Karpas-422 (cell line): ENCODE measurements at regions not wholly inside any gene's neighbourhood (a gene's known extent, or its start where the extent isn't known, plus 50 kb on each side); places are given as distances from the start of the nearest gene placed in this dataset.

Source experiments
- DNase-seq: peaks from one replicate; pipeline ENCODE4 v3.0.0-alpha.2; 2015
- H2AFZ ChIP-seq: fragments of 200-600 bp; sonication (generic); 2 replicates; pipeline ENCODE4 v1.6.1; 2014; ENCODE audit warnings: antibody characterized with exemption, low read length, mixed read lengths
- H3K27ac ChIP-seq: fragments of 200-600 bp; sonication (generic); 2 replicates; pipeline ENCODE4 v1.5.1; 2014; ENCODE audit warnings: mild to moderate bottlenecking, low read length, moderate library complexity
- H3K27me3 ChIP-seq: fragments of 200-600 bp; sonication (generic); 2 replicates; pipeline ENCODE4 v1.6.1; 2014; ENCODE audit warnings: low read length, mixed read lengths
- H3K36me3 ChIP-seq: fragments of 200-600 bp; sonication (generic); 2 replicates; pipeline ENCODE4 v1.6.1; 2014; ENCODE audit warnings: low read length, mixed read lengths; ENCODE audit not compliant: insufficient read depth
- H3K4me1 ChIP-seq: fragments of 200-600 bp; sonication (generic); 2 replicates; pipeline ENCODE4 v1.6.1; 2014; ENCODE audit warnings: mild to moderate bottlenecking, low read length, mixed read lengths
- H3K4me2 ChIP-seq: fragments of 200-600 bp; sonication (generic); 2 replicates; pipeline ENCODE4 v1.6.1; 2014; ENCODE audit warnings: low read length, low read depth, mild to moderate bottlenecking; ENCODE audit not compliant: poor library complexity, severe bottlenecking
- H3K4me3 ChIP-seq: fragments of 200-600 bp; sonication (generic); 2 replicates; pipeline ENCODE4 v1.5.1; 2014; ENCODE audit warnings: mild to moderate bottlenecking, antibody characterized with exemption, low read length, mixed read lengths
- H3K79me2 ChIP-seq: fragments of 200-600 bp; sonication (generic); 2 replicates; pipeline ENCODE4 v1.6.1; 2014; ENCODE audit warnings: mild to moderate bottlenecking, low read length, mixed read lengths
- H3K9ac ChIP-seq: fragments of 200-600 bp; sonication (generic); 2 replicates; pipeline ENCODE4 v1.6.0; 2014; ENCODE audit warnings: low read length
- H3K9me2 ChIP-seq: fragments of 200-600 bp; sonication (generic), shearing (Covaris generic); replicated peaks from 2 replicates; pipeline ENCODE4 v1.6.0; 2014; ENCODE audit warnings: mild to moderate bottlenecking, low read length, moderate library complexity; ENCODE audit not compliant: insufficient read depth
- H3K9me3 ChIP-seq: fragments of 300-700, 200-600 bp; sonication (generic); 2 replicates; pipeline ENCODE4 v1.6.1; 2014; ENCODE audit warnings: low read length, mixed read lengths
- H4K20me1 ChIP-seq: fragments of 200-600 bp; sonication (generic); 2 replicates; pipeline ENCODE4 v1.6.1; 2014; ENCODE audit warnings: mild to moderate bottlenecking, antibody characterized with exemption, low read length, low read depth; ENCODE audit not compliant: insufficient read depth

GRCh38 chr1:112263453-112263852, 132.6 kb upstream of the CTTNBP2NL start:
- Histone ChIP-seq H3K27ac (no peak overlapping the region), H3K4me1 (no peaks in the 10 kb centered on the region), H4K20me1 (no peaks in the 10 kb centered on the region), H3K9ac (no peak overlapping the region), H3K27me3 (no peaks in the 10 kb centered on the region), H3K4me3 (no peak overlapping the region), H2AFZ (no peak overlapping the region), H3K4me2 (no peak overlapping the region), H3K9me2 (no peaks in the 10 kb centered on the region), H3K9me3 (no peaks in the 10 kb centered on the region), H3K79me2 (no peaks in the 10 kb centered on the region), H3K36me3 (no peaks in the 10 kb centered on the region)
- DNase-seq, result no peak

DNA sequence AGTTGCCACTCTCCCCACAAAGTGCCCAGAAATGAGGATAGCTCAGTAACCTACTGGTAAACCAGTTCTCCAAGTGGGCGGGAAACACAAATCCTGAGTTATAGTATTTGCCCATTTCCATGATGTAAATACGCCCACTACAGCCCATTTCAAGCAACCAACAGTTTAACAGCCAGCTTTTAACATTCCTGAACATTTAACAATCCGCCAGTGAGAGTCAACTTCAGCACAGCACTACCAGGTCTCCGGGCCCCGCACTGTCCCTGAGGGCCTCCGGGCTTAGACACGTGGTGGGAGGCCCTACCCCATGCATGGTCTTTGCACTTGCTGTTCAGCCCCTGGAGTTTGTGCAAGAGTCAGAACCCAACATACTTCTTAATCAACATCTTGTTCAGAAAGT, 132.0 kb upstream of the CTTNBP2NL start:
- Histone ChIP-seq H3K4me2 (no peak overlapping the region), H4K20me1 (no peaks in the 10 kb centered on the region), H3K4me3 (no peak overlapping the region), H3K9me3 (no peaks in the 10 kb centered on the region), H3K27me3 (no peaks in the 10 kb centered on the region), H3K79me2 (no peaks in the 10 kb centered on the region), H3K9me2 (no peaks in the 10 kb centered on the region), H3K9ac (no peak overlapping the region), H3K4me1 (no peaks in the 10 kb centered on the region), H2AFZ (no peak overlapping the region), H3K36me3 (no peaks in the 10 kb centered on the region), H3K27ac (no peak overlapping the region)
- no peak for DNase-seq

DNA sequence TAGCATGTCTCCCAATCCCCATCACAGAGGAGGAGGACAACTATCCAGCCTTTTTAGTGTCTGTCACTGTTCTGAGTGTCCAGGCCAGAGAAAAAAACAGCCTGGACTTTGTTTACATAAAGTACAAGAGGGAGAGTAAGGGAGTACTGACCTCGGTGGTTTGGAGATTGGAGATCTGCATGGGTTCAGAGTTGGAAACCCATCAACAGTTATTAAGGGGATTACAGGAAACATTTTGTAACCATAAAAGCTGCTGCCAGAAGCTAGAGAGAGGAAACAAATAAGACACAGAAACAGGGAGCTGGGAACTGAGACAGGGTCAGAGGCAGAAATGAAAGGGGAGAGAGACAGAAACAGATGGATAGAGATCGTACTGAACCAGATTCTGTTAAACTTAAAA, 131.5 kb upstream of the CTTNBP2NL start:
- Histone ChIP-seq H3K27ac (no peak overlapping the region), H3K27me3 (no peaks in the 10 kb centered on the region), H2AFZ (no peak overlapping the region), H3K9me3 (no peaks in the 10 kb centered on the region), H3K79me2 (no peaks in the 10 kb centered on the region), H3K36me3 (no peaks in the 10 kb centered on the region), H3K4me2 (no peak overlapping the region), H3K4me1 (no peaks in the 10 kb centered on the region), H3K9ac (no peak overlapping the region), H3K4me3 (no peak overlapping the region), H3K9me2 (no peaks in the 10 kb centered on the region), H4K20me1 (no peaks in the 10 kb centered on the region)
- no peak for DNase-seq

DNA sequence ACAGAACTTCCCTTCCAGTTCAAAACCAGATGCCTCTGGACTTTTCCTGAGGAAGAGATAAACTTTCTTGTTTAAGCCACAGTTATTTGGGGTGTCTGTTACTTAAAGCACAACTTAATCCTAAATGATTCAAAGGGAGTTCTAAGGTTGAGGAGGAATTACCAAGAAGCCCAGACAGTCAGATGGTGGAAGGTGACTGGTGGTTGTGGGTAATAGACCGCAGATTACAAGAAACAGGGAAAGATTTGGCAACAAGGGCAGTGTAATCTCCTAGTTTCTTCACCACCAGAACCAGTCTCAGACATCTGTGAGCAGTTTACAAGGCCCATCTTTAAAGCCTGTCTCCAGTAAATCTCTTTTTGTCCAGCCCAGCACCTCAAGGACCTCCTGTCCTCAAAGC, 130.1 kb upstream of the CTTNBP2NL start:
- DNase-seq, result no peak
- Histone ChIP-seq H3K4me3 (no peak overlapping the region), H3K27me3 (no peaks in the 10 kb centered on the region), H3K4me2 (no peak overlapping the region), H2AFZ (no peak overlapping the region), H3K36me3 (no peaks in the 10 kb centered on the region), H3K9me3 (no peaks in the 10 kb centered on the region), H3K4me1 (no peaks in the 10 kb centered on the region), H3K9ac (no peak overlapping the region), H3K27ac (no peak overlapping the region), H3K9me2 (no peaks in the 10 kb centered on the region), H3K79me2 (no peaks in the 10 kb centered on the region), H4K20me1 (no peaks in the 10 kb centered on the region)

DNA sequence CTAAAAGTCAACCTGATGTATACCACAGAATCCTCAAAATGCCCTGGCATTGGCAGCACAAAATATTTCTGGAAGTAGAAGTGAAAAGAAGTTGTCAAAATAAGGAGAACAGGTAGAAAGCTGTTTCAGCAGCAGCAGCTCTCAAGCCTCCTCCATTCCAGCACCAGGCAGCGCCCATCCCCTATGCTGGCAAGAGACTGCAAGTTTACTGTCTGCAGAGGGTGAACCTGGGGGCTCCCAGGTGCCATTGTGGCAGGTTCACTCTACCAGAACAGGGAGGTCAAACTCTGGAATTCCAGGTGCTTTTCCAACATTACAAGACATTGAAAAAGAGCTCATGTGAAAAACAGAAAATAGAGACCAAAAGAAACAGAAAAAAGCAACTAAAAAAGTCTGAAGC, 128.8 kb upstream of the CTTNBP2NL start:
- Histone ChIP-seq H3K4me2 (no peak overlapping the region), H3K9me2 (no peaks in the 10 kb centered on the region), H3K27me3 (no peaks in the 10 kb centered on the region), H3K27ac (no peak overlapping the region), H2AFZ (no peak overlapping the region), H3K9me3 (no peaks in the 10 kb centered on the region), H3K9ac (no peak overlapping the region), H3K36me3 (no peaks in the 10 kb centered on the region), H4K20me1 (no peaks in the 10 kb centered on the region), H3K79me2 (no peaks in the 10 kb centered on the region), H3K4me1 (no peaks in the 10 kb centered on the region), H3K4me3 (no peak overlapping the region)
- no peak for DNase-seq

GRCh38 chr1:112267929-112268328, 128.1 kb upstream of the CTTNBP2NL start:
- no peaks in the 10 kb centered on the region for H4K20me1 ChIP-seq
- no peaks in the 10 kb centered on the region for H3K4me1 ChIP-seq
- no peaks in the 10 kb centered on the region for H3K27me3 ChIP-seq

GRCh38 chr1:112268408-112268807, 127.6 kb upstream of the CTTNBP2NL start:
- Histone ChIP-seq H3K9ac (no peak overlapping the region), H2AFZ (no peak overlapping the region), H3K27me3 (no peaks in the 10 kb centered on the region), H3K4me1 (no peaks in the 10 kb centered on the region), H3K79me2 (no peaks in the 10 kb centered on the region), H3K4me2 (no peak overlapping the region), H3K27ac (no peak overlapping the region), H3K9me2 (no peaks in the 10 kb centered on the region), H3K9me3 (no peaks in the 10 kb centered on the region), H3K36me3 (no peaks in the 10 kb centered on the region), H4K20me1 (no peaks in the 10 kb centered on the region), H3K4me3 (no peak overlapping the region)
- no peak for DNase-seq

More at GRCh38 chr1:112267929-112268328, 128.1 kb upstream of the CTTNBP2NL start:
- no peak overlapping the region for H3K4me3 ChIP-seq
- no peak for DNase-seq
- no peaks in the 10 kb centered on the region for H3K36me3 ChIP-seq
- H3K27ac ChIP-seq, result no peak overlapping the region
- no peak overlapping the region for H2AFZ ChIP-seq
- H3K4me2 ChIP-seq, result no peak overlapping the region
- no peaks in the 10 kb centered on the region for H3K9me2 ChIP-seq
- no peaks in the 10 kb centered on the region for H3K9me3 ChIP-seq
- no peaks in the 10 kb centered on the region for H3K79me2 ChIP-seq
- H3K9ac ChIP-seq, result no peak overlapping the region

- Histone ChIP-seq H3K27me3 (no peaks in the 10 kb centered on the region), H4K20me1 (no peaks in the 10 kb centered on the region), H3K4me3 (no peak overlapping the region), H3K4me2 (no peak overlapping the region), H3K9me3 (peaks cover 4% of the 10 kb centered on the region; the same call in 1 of the 2 replicates), H3K27ac (no peak overlapping the region), H3K9ac (no peak overlapping the region), H3K4me1 (no peaks in the 10 kb centered on the region), H2AFZ (no peak overlapping the region), H3K79me2 (no peaks in the 10 kb centered on the region), H3K36me3 (no peaks in the 10 kb centered on the region), H3K9me2 (no peaks in the 10 kb centered on the region)
- DNase-seq, result no peak
Observed at GRCh38 chr1:112271270-112271669, 124.7 kb upstream of the CTTNBP2NL start.
